Prostate gland (tissue), 2 donors: ENCODE measurements at regions not wholly inside any gene's neighbourhood (a gene's known extent, or its start where the extent isn't known, plus 50 kb on each side); places are given as distances from the start of the nearest gene placed in this dataset.

Experiments used
- DNase-seq: peaks from one replicate; pipeline ENCODE4 v3.0.0-alpha.2; 2019; ENCODE audit warnings: low spot score
- H3K27ac ChIP-seq, 2 donors: fragments of 200-600 bp; sonication (generic); 2 replicates each; pipeline ENCODE4 v1.5.1; 2017 to 2019
- H3K27me3 ChIP-seq: fragments of 200-600 bp; sonication (generic); replicated peaks from 2 replicates; pipeline ENCODE4 v1.5.1; 2019; ENCODE audit not compliant: insufficient read depth
- H3K36me3 ChIP-seq, 2 donors: fragments of 200-600 bp; sonication (generic); 1 replicate in 1 of 2; 2 replicates in 1 of 2; pipeline versions ENCODE4 v1.5.1 to v1.8.1; 2017 to 2019
- H3K4me1 ChIP-seq: fragments of 200-600 bp; sonication (generic); replicated peaks from 2 replicates; pipeline ENCODE4 v1.5.1; 2019
- H3K4me3 ChIP-seq, 2 donors: fragments of 200-600 bp; sonication (generic); 2 replicates each; pipeline ENCODE4 v1.5.1; 2017 to 2019
- H3K9me3 ChIP-seq: fragments of 200-600 bp; sonication (generic); 2 replicates; pipeline ENCODE4 v1.5.1; 2017
- POLR2A ChIP-seq: fragments of 450-650 bp; IDR thresholded peaks from one replicate; pipeline ENCODE4 v1.6.1; 2016; ENCODE audit warnings: antibody characterized with exemption, mild to moderate bottlenecking
- POLR2AphosphoS5 ChIP-seq: sonication (generic); formaldehyde crosslinking; IDR thresholded peaks from one replicate; pipeline ENCODE4 v1.6.1; 2017; ENCODE audit warnings: antibody characterized with exemption
- whole genome bisulfite sequencing: methylation state at CpG from one replicate; pipeline ENCODE4 v1.1.5; 2018; 5-methylcytosine and 5-hydroxymethylcytosine counted together
- intact Hi-C: fragments of 100-400 bp; cut with DNase I; formaldehyde crosslinking; loops from one replicate; pipeline ENCODE4 v1.14.2; 2022
- TF ChIP-seq, protein P1 (sequence below), 4 experiments: fragments of 200-600 bp in 2 of 4; fragments of 450-650 bp in 2 of 4; sonication (generic) in 2 of 4; IDR thresholded peaks; 1 replicate in 3 of 4; 2 replicates in 1 of 4; pipeline ENCODE4 v1.5.1; 2016 to 2019; ENCODE audit warnings: antibody characterized with exemption in 4 of 4, mild to moderate bottlenecking in 2 of 4, moderate library complexity in 2 of 4

DNA sequence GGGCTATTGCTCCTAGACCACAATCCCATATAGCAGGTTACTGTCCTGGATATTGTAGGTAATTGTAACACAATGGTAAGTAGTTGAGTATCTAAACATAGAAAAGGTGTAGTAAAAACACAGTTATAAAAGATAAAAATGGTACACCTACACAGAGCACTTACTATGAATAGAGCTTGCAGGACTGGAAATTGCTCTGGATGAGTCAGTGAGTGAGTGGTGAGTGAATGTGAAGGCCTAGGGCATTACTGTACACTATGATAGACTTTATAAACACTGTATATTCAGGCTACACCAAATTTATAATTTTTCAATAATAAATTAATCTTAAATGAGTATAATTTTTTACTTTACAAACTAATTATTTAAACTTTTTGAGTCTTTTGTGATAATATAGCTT lies 425.7 kb downstream of the PABPC4L start:
- H3K27me3 ChIP-seq, result no peaks in the 10 kb centered on the region
- no peaks in the 10 kb centered on the region for H3K9me3 ChIP-seq
- intact Hi-C loops, result no loop called here
- no peak overlapping the region for H3K27ac ChIP-seq
- no peak overlapping the region for H3K4me3 ChIP-seq
- DNase-seq, result no peak
- TF ChIP-seq POLR2A, result no peak
- H3K36me3 ChIP-seq, result no peaks in the 10 kb centered on the region
- no peaks in the 10 kb centered on the region for H3K4me1 ChIP-seq

DNA sequence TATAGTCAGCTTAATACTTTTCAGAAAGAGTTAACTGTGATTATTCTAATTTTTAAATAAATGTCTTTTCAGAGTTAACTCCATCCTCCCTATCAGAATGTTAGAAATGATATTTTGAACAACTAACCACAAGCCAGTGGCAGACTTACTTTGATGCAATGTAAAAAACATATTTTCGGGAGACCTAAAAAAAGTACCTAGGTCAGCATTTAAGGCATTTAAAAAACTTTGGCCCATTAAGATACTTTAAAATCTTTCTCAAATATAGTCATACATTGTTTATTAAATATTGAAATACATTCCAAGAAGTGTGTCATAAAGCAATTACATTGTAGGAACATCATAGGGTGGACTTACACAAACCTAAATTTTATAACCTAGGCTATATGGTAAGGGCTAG lies 426.1 kb downstream of the PABPC4L start:
- H3K4me1 ChIP-seq, result no peaks in the 10 kb centered on the region
- H3K27me3 ChIP-seq, result no peaks in the 10 kb centered on the region
- H3K27ac ChIP-seq, result no peak overlapping the region
- 50% methylated on average over 1 of the region's 1 CpG for WGBS
- H3K9me3 ChIP-seq, result no peaks in the 10 kb centered on the region
- intact Hi-C loops, result no loop called here
- TF ChIP-seq, protein P1, sequence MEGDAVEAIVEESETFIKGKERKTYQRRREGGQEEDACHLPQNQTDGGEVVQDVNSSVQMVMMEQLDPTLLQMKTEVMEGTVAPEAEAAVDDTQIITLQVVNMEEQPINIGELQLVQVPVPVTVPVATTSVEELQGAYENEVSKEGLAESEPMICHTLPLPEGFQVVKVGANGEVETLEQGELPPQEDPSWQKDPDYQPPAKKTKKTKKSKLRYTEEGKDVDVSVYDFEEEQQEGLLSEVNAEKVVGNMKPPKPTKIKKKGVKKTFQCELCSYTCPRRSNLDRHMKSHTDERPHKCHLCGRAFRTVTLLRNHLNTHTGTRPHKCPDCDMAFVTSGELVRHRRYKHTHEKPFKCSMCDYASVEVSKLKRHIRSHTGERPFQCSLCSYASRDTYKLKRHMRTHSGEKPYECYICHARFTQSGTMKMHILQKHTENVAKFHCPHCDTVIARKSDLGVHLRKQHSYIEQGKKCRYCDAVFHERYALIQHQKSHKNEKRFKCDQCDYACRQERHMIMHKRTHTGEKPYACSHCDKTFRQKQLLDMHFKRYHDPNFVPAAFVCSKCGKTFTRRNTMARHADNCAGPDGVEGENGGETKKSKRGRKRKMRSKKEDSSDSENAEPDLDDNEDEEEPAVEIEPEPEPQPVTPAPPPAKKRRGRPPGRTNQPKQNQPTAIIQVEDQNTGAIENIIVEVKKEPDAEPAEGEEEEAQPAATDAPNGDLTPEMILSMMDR (IDR thresholded peaks at IDR 0.05), result no peak
- TF ChIP-seq POLR2A, result no peak
- no peak for TF ChIP-seq POLR2AphosphoS5
- no peak overlapping the region for H3K4me3 ChIP-seq
- no peak for DNase-seq
- H3K36me3 ChIP-seq, result no peaks in the 10 kb centered on the region

DNA sequence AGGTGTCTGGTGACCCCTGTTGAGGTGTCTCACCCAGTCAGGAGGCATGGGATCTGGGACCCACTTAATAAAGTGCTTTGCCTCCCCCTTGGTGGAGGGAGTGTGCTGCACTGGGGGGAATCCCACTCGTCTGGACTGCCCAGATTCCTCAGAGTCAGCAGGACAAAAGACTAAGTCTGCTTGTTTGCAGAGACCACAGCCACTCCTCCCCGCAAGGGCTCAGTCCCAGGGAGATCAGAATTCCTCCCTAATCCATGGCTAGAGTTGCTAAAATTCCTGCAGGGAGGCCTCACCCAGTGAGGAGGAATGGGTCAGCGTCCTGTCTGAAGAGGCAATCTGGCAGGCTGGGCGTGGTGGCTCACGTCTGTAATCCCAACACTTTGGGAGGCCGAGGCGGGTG lies 442.2 kb downstream of the PABPC4L start:
- no peaks in the 10 kb centered on the region for H3K27me3 ChIP-seq
- DNase-seq, result no peak
- H3K36me3 ChIP-seq, result no peaks in the 10 kb centered on the region
- no peaks in the 10 kb centered on the region for H3K9me3 ChIP-seq
- H3K27ac ChIP-seq, result no peak overlapping the region
- WGBS, result 71% methylated on average over 7 of the region's 7 CpGs
- TF ChIP-seq, protein P1 (IDR thresholded peaks at IDR 0.05), result no peak
- TF ChIP-seq POLR2AphosphoS5 (no peak), POLR2A (no peak)
- H3K4me1 ChIP-seq, result no peaks in the 10 kb centered on the region
- intact Hi-C loops, result no loop called here
- no peak overlapping the region for H3K4me3 ChIP-seq

DNA sequence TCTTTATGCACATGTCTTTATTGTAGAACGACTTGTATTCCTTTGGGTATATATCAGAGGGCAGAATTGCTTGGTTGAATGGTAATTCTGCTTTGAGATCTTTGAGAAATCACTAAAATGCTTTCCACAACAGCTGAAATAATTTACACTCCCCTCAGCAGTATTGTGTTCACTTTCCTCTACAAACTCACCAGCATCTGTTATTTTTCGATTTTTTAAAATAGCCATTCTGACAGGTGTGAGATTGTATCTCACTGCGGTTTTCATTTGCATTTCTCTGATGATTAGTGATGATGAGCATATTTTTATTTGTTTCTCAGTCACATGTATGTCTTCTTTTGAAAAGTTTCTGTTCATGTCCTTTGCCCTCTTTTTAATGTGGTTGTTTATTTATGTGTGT lies 459.8 kb downstream of the PABPC4L start:
- H3K36me3 ChIP-seq, result no peaks in the 10 kb centered on the region
- DNase-seq, result no peak
- H3K4me1 ChIP-seq, result no peaks in the 10 kb centered on the region
- H3K4me3 ChIP-seq, result no peak overlapping the region
- H3K27ac ChIP-seq, result no peak overlapping the region
- intact Hi-C loops, result no loop called here
- H3K9me3 ChIP-seq, result no peaks in the 10 kb centered on the region
- H3K27me3 ChIP-seq, result no peaks in the 10 kb centered on the region
- TF ChIP-seq POLR2AphosphoS5, result no peak
- no peak for TF ChIP-seq POLR2A
- TF ChIP-seq, protein P1 (IDR thresholded peaks at IDR 0.05), result no peak
- WGBS, result 92% methylated on average over 3 of the region's 3 CpGs

DNA sequence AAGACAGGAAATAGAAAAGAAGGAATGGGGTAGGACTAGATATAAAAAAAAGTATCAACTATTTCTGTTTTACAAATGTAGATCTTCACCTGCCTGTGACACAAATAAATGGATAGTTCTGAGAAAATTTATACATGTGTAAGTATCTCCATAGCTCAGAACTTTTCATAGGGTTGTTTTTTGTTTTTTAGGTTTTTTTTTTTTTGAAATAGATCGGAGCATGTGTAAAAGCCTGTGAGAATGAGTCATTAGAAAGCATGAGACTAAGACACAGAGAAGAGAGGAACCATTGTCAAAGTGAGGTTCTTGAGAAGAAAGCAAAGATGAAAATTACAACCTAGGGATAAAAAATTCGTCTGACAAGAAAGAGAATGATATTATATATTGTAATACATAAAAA lies 481.6 kb downstream of the PABPC4L start:
- 70% methylated on average over 2 of the region's 2 CpGs for WGBS
- TF ChIP-seq POLR2A (no peak), POLR2AphosphoS5 (no peak)
- TF ChIP-seq, protein P1 (IDR thresholded peaks at IDR 0.05), result no peak

DNA sequence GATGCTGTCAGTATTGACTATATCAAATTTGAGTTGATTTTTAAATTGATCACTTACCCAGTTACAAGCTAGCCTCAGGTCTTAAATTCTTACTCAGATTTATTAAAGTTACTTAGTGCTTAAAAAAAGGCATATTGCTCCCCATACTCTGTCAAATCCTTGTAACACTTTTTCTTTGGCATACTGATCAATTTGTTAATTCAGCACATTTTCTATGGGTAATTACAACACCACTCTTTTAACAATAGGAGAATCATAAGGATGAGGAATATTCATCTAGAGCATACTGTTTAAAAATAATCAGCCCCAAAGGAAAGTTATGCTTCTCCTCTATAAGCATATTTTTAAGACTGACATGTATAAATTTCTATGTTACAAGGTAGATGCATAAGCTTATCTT lies 482.5 kb downstream of the PABPC4L start:
- TF ChIP-seq POLR2A (no peak), POLR2AphosphoS5 (no peak)
- TF ChIP-seq, protein P1 (IDR thresholded peaks at IDR 0.05), result no peak
- Histone ChIP-seq H3K36me3 (no peaks in the 10 kb centered on the region), H3K4me3 (no peak overlapping the region), H3K9me3 (no peaks in the 10 kb centered on the region), H3K4me1 (no peaks in the 10 kb centered on the region), H3K27ac (no peak overlapping the region), H3K27me3 (no peaks in the 10 kb centered on the region)
- DNase-seq, result no peak
- intact Hi-C loops, result no loop called here

More for the DNA sequence above, 481.6 kb downstream of the PABPC4L start:
- H3K9me3 ChIP-seq, result no peaks in the 10 kb centered on the region
- H3K27ac ChIP-seq, result no peak overlapping the region
- DNase-seq, result no peak
- H3K36me3 ChIP-seq, result no peaks in the 10 kb centered on the region
- no peaks in the 10 kb centered on the region for H3K27me3 ChIP-seq
- intact Hi-C loops, result no loop called here
- H3K4me1 ChIP-seq, result no peaks in the 10 kb centered on the region
- no peak overlapping the region for H3K4me3 ChIP-seq
